Hepatocyte (in vitro differentiated cells): ENCODE measurements at regions not wholly inside any gene's neighbourhood (a gene's known extent, or its start where the extent isn't known, plus 50 kb on each side); places are given as distances from the start of the nearest gene placed in this dataset.

Experiments
- DNase-seq: peaks from one replicate; pipeline ENCODE4 v3.0.0-alpha.2; 2016; ENCODE audit warnings: low spot score
- H2AFZ ChIP-seq: fragments of 200-600 bp; sonication (generic); 2 replicates; pipeline ENCODE4 v1.6.0; 2016; ENCODE audit warnings: antibody characterized with exemption, mild to moderate bottlenecking
- H3K27ac ChIP-seq: fragments of 200-600 bp; sonication (generic); 2 replicates; pipeline ENCODE4 v1.5.1; 2016; ENCODE audit warnings: mild to moderate bottlenecking
- H3K27me3 ChIP-seq: fragments of 200-600 bp; sonication (generic); 2 replicates; pipeline ENCODE4 v1.6.1; 2016
- H3K36me3 ChIP-seq: fragments of 200-600 bp; sonication (generic); replicated peaks from 2 replicates; pipeline ENCODE4 v1.5.1; 2016; ENCODE audit warnings: low read depth; ENCODE audit not compliant: insufficient read depth
- H3K4me1 ChIP-seq: fragments of 200-600 bp; sonication (generic); 2 replicates; pipeline ENCODE4 v1.5.1; 2016; ENCODE audit warnings: mild to moderate bottlenecking, moderate library complexity; ENCODE audit not compliant: insufficient read depth
- H3K4me2 ChIP-seq: fragments of 200-600 bp; sonication (generic); 2 replicates; pipeline ENCODE4 v1.6.0; 2016
- H3K4me3 ChIP-seq: fragments of 200-600 bp; sonication (generic); 2 replicates; pipeline ENCODE4 v1.5.1; 2016; ENCODE audit warnings: mild to moderate bottlenecking
- H3K79me2 ChIP-seq: fragments of 200-600 bp; sonication (generic); 2 replicates; pipeline ENCODE4 v1.6.0; 2017; ENCODE audit warnings: mild to moderate bottlenecking
- H3K9me2 ChIP-seq: fragments of 200-600 bp; sonication (generic); replicated peaks from 2 replicates; pipeline ENCODE4 v1.6.0; 2017; ENCODE audit warnings: mild to moderate bottlenecking; ENCODE audit not compliant: insufficient read depth
- H3K9me3 ChIP-seq: fragments of 200-600 bp; sonication (generic); 2 replicates; pipeline ENCODE4 v1.5.1; 2016; ENCODE audit warnings: low read depth, mild to moderate bottlenecking
- H4K20me1 ChIP-seq: fragments of 200-600 bp; sonication (generic); 2 replicates; pipeline ENCODE4 v1.6.0; 2016; ENCODE audit warnings: mild to moderate bottlenecking; ENCODE audit not compliant: insufficient read depth, poor library complexity, severe bottlenecking
- EZH2 ChIP-seq: fragments of 200-600 bp; sonication (generic); IDR thresholded peaks from 2 replicates; pipeline ENCODE4 v1.6.1; 2016; ENCODE audit warnings: antibody characterized with exemption, mild to moderate bottlenecking, borderline replicate concordance
- EZH2phosphoT487 ChIP-seq: fragments of 200-600 bp; sonication (generic); IDR thresholded peaks from one replicate; pipeline ENCODE4 v1.6.1; 2018; ENCODE audit warnings: antibody characterized with exemption, mild to moderate bottlenecking, low read depth, moderate library complexity; ENCODE audit not compliant: unreplicated experiment, severe bottlenecking
- WGBS: methylation state at CpG from one replicate; pipeline ENCODE4 v1.1.6; 2016; ENCODE audit warnings: low lambda C conversion rate; ENCODE audit errors: missing lambda C conversion rate; 5-methylcytosine and 5-hydroxymethylcytosine counted together
- TF ChIP-seq, protein P1 (sequence below): fragments of 200-600 bp; sonication (generic); IDR thresholded peaks from 2 replicates; pipeline ENCODE4 v1.5.1; 2016; ENCODE audit warnings: antibody characterized with exemption, mild to moderate bottlenecking; ENCODE audit not compliant: poor library complexity

GRCh38 chr4:137626942-137627738 is 94.8 kb upstream of the PCDH18 start:
- Histone ChIP-seq H3K27me3 (no peaks in the 10 kb centered on the region), H4K20me1 (no peaks in the 10 kb centered on the region), H3K4me1 (no peaks in the 10 kb centered on the region), H3K36me3 (no peaks in the 10 kb centered on the region), H3K27ac (no peak overlapping the region), H3K79me2 (no peaks in the 10 kb centered on the region), H3K9me2 (no peaks in the 10 kb centered on the region), H2AFZ (no peak overlapping the region), H3K4me3 (no peak overlapping the region), H3K9me3 (no peaks in the 10 kb centered on the region), H3K4me2 (no peak overlapping the region)
- DNase-seq, result no peak
- TF ChIP-seq, protein P1, sequence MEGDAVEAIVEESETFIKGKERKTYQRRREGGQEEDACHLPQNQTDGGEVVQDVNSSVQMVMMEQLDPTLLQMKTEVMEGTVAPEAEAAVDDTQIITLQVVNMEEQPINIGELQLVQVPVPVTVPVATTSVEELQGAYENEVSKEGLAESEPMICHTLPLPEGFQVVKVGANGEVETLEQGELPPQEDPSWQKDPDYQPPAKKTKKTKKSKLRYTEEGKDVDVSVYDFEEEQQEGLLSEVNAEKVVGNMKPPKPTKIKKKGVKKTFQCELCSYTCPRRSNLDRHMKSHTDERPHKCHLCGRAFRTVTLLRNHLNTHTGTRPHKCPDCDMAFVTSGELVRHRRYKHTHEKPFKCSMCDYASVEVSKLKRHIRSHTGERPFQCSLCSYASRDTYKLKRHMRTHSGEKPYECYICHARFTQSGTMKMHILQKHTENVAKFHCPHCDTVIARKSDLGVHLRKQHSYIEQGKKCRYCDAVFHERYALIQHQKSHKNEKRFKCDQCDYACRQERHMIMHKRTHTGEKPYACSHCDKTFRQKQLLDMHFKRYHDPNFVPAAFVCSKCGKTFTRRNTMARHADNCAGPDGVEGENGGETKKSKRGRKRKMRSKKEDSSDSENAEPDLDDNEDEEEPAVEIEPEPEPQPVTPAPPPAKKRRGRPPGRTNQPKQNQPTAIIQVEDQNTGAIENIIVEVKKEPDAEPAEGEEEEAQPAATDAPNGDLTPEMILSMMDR, result no peak
- no peak for TF ChIP-seq EZH2phosphoT487
- TF ChIP-seq EZH2, result no peak
- 76% methylated on average over 4 of the region's 4 CpGs for WGBS

DNA sequence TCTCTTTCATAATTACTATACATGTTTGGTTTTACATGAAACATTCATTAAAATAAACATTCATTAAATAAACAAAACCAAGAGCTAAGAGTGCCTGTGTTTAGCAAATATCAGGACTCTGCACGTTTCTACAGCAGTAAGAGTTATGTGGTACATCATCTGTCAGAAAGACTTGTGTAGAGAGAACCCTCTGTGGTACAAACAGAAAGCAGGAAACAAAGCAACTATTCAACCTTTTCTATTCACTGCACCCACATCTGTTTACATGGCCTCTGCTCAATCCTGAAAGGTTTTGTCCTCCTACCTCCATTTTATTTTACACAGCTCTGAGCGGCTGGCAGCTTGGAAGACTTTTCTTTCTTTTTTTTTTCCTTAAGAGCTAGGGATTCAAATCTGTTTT is 90.7 kb upstream of the PCDH18 start:
- H3K27me3 ChIP-seq, result no peaks in the 10 kb centered on the region
- no peaks in the 10 kb centered on the region for H3K36me3 ChIP-seq
- H3K9me3 ChIP-seq, result no peaks in the 10 kb centered on the region
- peak overlapping the region; percentile 35 for H3K4me2 ChIP-seq
- peak overlapping the region; percentile 47 for H3K27ac ChIP-seq
- H3K79me2 ChIP-seq, result no peaks in the 10 kb centered on the region
- no peaks in the 10 kb centered on the region for H3K4me1 ChIP-seq
- no peaks in the 10 kb centered on the region for H4K20me1 ChIP-seq
- H2AFZ ChIP-seq, result peak overlapping the region; percentile 45
- 40% methylated on average over 2 of the region's 2 CpGs for WGBS
- DNase-seq, result no peak
- no peak overlapping the region for H3K4me3 ChIP-seq
- no peaks in the 10 kb centered on the region for H3K9me2 ChIP-seq
- TF ChIP-seq EZH2 (no peak), EZH2phosphoT487 (no peak)
- TF ChIP-seq, protein P1, result no peak

DNA sequence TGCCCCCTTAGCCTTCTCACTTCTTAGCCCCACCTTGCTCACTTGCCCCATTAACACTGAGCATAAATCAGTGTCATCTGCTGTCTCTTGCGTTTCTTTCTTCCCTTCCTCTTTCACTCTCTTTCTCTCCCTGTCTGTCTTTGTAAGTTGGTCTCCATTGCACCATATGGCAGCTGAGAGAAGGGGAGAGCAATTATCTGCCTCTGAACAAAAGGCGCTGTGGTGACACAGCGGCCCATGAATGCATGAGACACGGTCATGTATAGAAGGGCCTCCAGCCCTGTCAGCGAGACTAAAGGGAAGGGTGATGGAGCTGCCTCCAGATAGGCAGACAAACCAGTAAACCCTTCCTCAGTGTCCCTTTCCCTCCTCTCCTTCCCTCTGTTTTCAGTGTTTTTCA is 88.8 kb upstream of the PCDH18 start:
- Histone ChIP-seq H3K27me3 (no peaks in the 10 kb centered on the region), H3K36me3 (no peaks in the 10 kb centered on the region), H2AFZ (no peak overlapping the region), H3K79me2 (no peaks in the 10 kb centered on the region), H3K4me1 (no peaks in the 10 kb centered on the region), H3K4me3 (no peak overlapping the region), H3K27ac (no peak overlapping the region), H3K9me2 (no peaks in the 10 kb centered on the region), H3K4me2 (no peak overlapping the region), H4K20me1 (no peaks in the 10 kb centered on the region), H3K9me3 (no peaks in the 10 kb centered on the region)
- no peak for DNase-seq
- WGBS, result 77% methylated on average over 5 of the region's 5 CpGs
- TF ChIP-seq EZH2, result no peak
- TF ChIP-seq, protein P1, result no peak
